HL-60 (cell line): ENCODE measurements at regions not wholly inside any gene's neighbourhood (a gene's known extent, or its start where the extent isn't known, plus 50 kb on each side); places are given as distances from the start of the nearest gene placed in this dataset.

Experiments used
- DNase-seq, 2 experiments: peaks; one replicate each; pipeline ENCODE4 v3.0.0-alpha.2; 2010 to 2020; ENCODE audit warnings: low read depth in 1 of 2, low spot score in 1 of 2
- H3K27ac ChIP-seq: fragments of 250-450 bp; sonication (Bioruptor Pico); replicated peaks from 2 replicates; pipeline ENCODE4 v1.5.1; 2020; ENCODE audit warnings: mild to moderate bottlenecking, moderate library complexity
- H3K27me3 ChIP-seq: fragments of 250-450 bp; sonication (Bioruptor Pico); 2 replicates; pipeline ENCODE4 v1.5.1; 2021; ENCODE audit warnings: mild to moderate bottlenecking, moderate library complexity; ENCODE audit not compliant: insufficient read depth, poor library complexity, severe bottlenecking
- H3K4me3 ChIP-seq: replicated peaks from 2 replicates; pipeline ENCODE4 v1.5.1; 2011; ENCODE audit warnings: mild to moderate bottlenecking, control low read depth, low read length; ENCODE audit not compliant: insufficient read depth
- CTCF ChIP-seq: IDR thresholded peaks from one replicate; pipeline ENCODE4 v1.5.1; 2011; ENCODE audit warnings: low read length, control low read depth, inconsistent platforms; ENCODE audit not compliant: insufficient read depth
- GABPA ChIP-seq: IDR thresholded peaks from 2 replicates; pipeline ENCODE4 v1.6.1; 2012; ENCODE audit warnings: low read depth
- POLR2AphosphoS5 ChIP-seq: IDR thresholded peaks from 2 replicates; pipeline ENCODE4 v1.6.1; 2012; ENCODE audit warnings: low read depth
- REST ChIP-seq: IDR thresholded peaks from 2 replicates; pipeline ENCODE4 v1.6.1; 2012; ENCODE audit warnings: low read depth; ENCODE audit not compliant: insufficient replicate concordance
- SPI1 ChIP-seq: IDR thresholded peaks from 2 replicates; pipeline ENCODE4 v1.6.1; 2012; ENCODE audit warnings: low read depth, mild to moderate bottlenecking, borderline replicate concordance

- DNase-seq = no peak
- no peak overlapping the region for H3K4me3 ChIP-seq
- H3K27me3 ChIP-seq = no peaks in the 10 kb centered on the region
- no peak overlapping the region for H3K27ac ChIP-seq
- TF ChIP-seq CTCF (no peak), REST (no peak), SPI1 (no peak), POLR2AphosphoS5 (no peak), GABPA (no peak)
Observed at GRCh38 chr13:63291701-63292100, 1876.1 kb upstream of the PCDH20 start.

GRCh38 chr13:63288576-63288975, 1872.9 kb upstream of the PCDH20 start:
- no peak for DNase-seq

GRCh38 chr13:63287926-63288325, 1872.3 kb upstream of the PCDH20 start:
- H3K27me3 ChIP-seq = no peaks in the 10 kb centered on the region
- H3K4me3 ChIP-seq = no peak overlapping the region
- TF ChIP-seq GABPA = no peak
- no peak for TF ChIP-seq SPI1
- no peak for TF ChIP-seq REST
- TF ChIP-seq POLR2AphosphoS5 = no peak
- TF ChIP-seq CTCF = no peak
- no peak for DNase-seq
- H3K27ac ChIP-seq = no peak overlapping the region

More at GRCh38 chr13:63288576-63288975, 1872.9 kb upstream of the PCDH20 start:
- Histone ChIP-seq H3K27me3 (no peaks in the 10 kb centered on the region), H3K27ac (no peak overlapping the region), H3K4me3 (no peak overlapping the region)
- TF ChIP-seq POLR2AphosphoS5 (no peak), GABPA (no peak), CTCF (no peak), SPI1 (no peak), REST (no peak)
